Neural cell (in vitro differentiated cells): ENCODE measurements at regions not wholly inside any gene's neighbourhood (a gene's known extent, or its start where the extent isn't known, plus 50 kb on each side); places are given as distances from the start of the nearest gene placed in this dataset.
"Not testable (repeated sequence)": the region's sequence is repeated elsewhere in the genome, so short reads cannot be mapped to it uniquely, and the experiment has no call there.

ENCODE experiments used
- H2AFZ ChIP-seq: fragments of 200-600, 300-800 bp; sonication (generic), shearing (Covaris generic); 2 replicates; pipeline ENCODE4 v1.6.0; 2014; ENCODE audit warnings: low read depth, mild to moderate bottlenecking, antibody characterized with exemption, low read length, moderate library complexity
- H3F3A ChIP-seq: fragments of 200-600 bp; shearing (Covaris generic); 2 replicates; pipeline ENCODE4 v1.6.1; 2016; ENCODE audit warnings: mild to moderate bottlenecking, moderate library complexity, mixed read lengths, antibody characterized with exemption, low read length; ENCODE audit not compliant: insufficient read depth, poor library complexity, severe bottlenecking
- H3K27ac ChIP-seq: fragments of 200-600, 300-800 bp; sonication (generic), shearing (Covaris generic); 2 replicates; pipeline ENCODE4 v1.5.1; 2014; ENCODE audit warnings: mild to moderate bottlenecking, low read length, moderate library complexity
- H3K27me3 ChIP-seq: fragments of 300-800, 200-600 bp; sonication (generic), shearing (Covaris generic); 2 replicates; pipeline ENCODE4 v1.6.0; 2014; ENCODE audit warnings: mild to moderate bottlenecking, low read depth, low read length, moderate library complexity; ENCODE audit not compliant: insufficient read depth
- H3K36me3 ChIP-seq: fragments of 300-800, 200-600 bp; sonication (generic), shearing (Covaris generic); 2 replicates; pipeline ENCODE4 v1.5.1; 2014; ENCODE audit warnings: mild to moderate bottlenecking, antibody characterized with exemption, low read length, moderate library complexity; ENCODE audit not compliant: insufficient read depth
- H3K4me2 ChIP-seq: fragments of 300-800, 200-600 bp; sonication (generic), shearing (Covaris generic); 2 replicates; pipeline ENCODE4 v1.6.0; 2014; ENCODE audit warnings: mild to moderate bottlenecking, low read length
- H3K4me3 ChIP-seq: fragments of 300-800, 200-600 bp; sonication (generic), shearing (Covaris generic); 2 replicates; pipeline ENCODE4 v1.5.1; 2014; ENCODE audit warnings: mild to moderate bottlenecking, low read length, moderate library complexity
- H3K79me2 ChIP-seq: fragments of 200-600 bp; shearing (Covaris generic); replicated peaks from 2 replicates; pipeline ENCODE4 v1.6.0; 2014; ENCODE audit warnings: mild to moderate bottlenecking, low read length, moderate library complexity; ENCODE audit not compliant: insufficient read depth
- H3K9ac ChIP-seq: fragments of 300-800, 200-600 bp; sonication (generic), shearing (Covaris generic); 2 replicates; pipeline ENCODE4 v1.6.1; 2016; ENCODE audit warnings: mild to moderate bottlenecking, low read length, mixed read lengths
- H3K9me2 ChIP-seq: fragments of 200-600 bp; shearing (Covaris generic); 2 replicates; pipeline ENCODE4 v1.6.1; 2016; ENCODE audit warnings: mild to moderate bottlenecking, low read length, mixed read lengths; ENCODE audit not compliant: insufficient read depth
- H3K9me3 ChIP-seq: fragments of 200-600, 300-800 bp; sonication (generic), shearing (Covaris generic); 2 replicates; pipeline ENCODE4 v1.6.1; 2016; ENCODE audit warnings: mild to moderate bottlenecking, mixed run types, low read length, moderate library complexity, mixed read lengths
- H4K20me1 ChIP-seq: fragments of 200-600 bp; shearing (Covaris generic); 2 replicates; pipeline ENCODE4 v1.6.1; 2016; ENCODE audit warnings: mild to moderate bottlenecking, mixed run types; ENCODE audit not compliant: insufficient read depth
- EZH2 ChIP-seq: fragments of 200-600, 300-800 bp; shearing (Covaris generic), sonication (generic); IDR thresholded peaks from 2 replicates; pipeline ENCODE4 v1.6.1; 2014; ENCODE audit warnings: antibody characterized with exemption, low read length, borderline replicate concordance, mild to moderate bottlenecking; ENCODE audit not compliant: insufficient read depth, poor library complexity, severe bottlenecking
- MXI1 ChIP-seq: fragments of 450-650 bp; conservative IDR thresholded peaks from 2 replicates; pipeline ENCODE4 v1.6.1; 2014; ENCODE audit warnings: antibody characterized with exemption, mild to moderate bottlenecking; ENCODE audit not compliant: poor library complexity, severe bottlenecking
- POLR2AphosphoS5 ChIP-seq: IDR thresholded peaks from 2 replicates; pipeline ENCODE4 v1.6.1; 2012
- RAD21 ChIP-seq: fragments of 450-650 bp; conservative IDR thresholded peaks from 2 replicates; pipeline ENCODE4 v1.6.1; 2014; ENCODE audit warnings: antibody characterized with exemption, mild to moderate bottlenecking, moderate library complexity
- TAF1 ChIP-seq: IDR thresholded peaks from 2 replicates; pipeline ENCODE4 v1.6.1; 2012; ENCODE audit warnings: low read depth
- TF ChIP-seq, protein P1 (sequence below): fragments of 450-650 bp; IDR thresholded peaks from 2 replicates; pipeline ENCODE4 v1.5.1; 2014; ENCODE audit warnings: antibody characterized with exemption, mild to moderate bottlenecking, moderate library complexity; ENCODE audit not compliant: poor library complexity, severe bottlenecking

DNA sequence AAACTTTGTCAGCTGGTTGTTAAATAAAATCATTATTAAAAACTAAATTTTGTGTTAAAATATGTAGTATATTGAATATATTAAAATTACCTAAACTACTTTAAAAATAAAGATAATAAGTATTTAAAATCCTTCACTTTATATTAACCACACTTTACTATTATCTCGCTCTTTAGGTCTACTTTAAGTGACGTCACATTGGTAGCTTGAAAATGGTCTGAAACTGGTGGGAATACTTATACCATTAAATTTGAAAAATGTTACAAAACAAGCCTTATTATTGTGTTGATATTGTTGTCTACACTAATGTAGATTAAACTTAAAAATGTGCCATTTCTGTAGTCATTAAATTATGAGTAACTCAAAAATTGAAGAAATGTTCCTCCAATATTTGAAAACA, 77.6 kb downstream of the ZIC4 start (continued):
- TF ChIP-seq, protein P1, sequence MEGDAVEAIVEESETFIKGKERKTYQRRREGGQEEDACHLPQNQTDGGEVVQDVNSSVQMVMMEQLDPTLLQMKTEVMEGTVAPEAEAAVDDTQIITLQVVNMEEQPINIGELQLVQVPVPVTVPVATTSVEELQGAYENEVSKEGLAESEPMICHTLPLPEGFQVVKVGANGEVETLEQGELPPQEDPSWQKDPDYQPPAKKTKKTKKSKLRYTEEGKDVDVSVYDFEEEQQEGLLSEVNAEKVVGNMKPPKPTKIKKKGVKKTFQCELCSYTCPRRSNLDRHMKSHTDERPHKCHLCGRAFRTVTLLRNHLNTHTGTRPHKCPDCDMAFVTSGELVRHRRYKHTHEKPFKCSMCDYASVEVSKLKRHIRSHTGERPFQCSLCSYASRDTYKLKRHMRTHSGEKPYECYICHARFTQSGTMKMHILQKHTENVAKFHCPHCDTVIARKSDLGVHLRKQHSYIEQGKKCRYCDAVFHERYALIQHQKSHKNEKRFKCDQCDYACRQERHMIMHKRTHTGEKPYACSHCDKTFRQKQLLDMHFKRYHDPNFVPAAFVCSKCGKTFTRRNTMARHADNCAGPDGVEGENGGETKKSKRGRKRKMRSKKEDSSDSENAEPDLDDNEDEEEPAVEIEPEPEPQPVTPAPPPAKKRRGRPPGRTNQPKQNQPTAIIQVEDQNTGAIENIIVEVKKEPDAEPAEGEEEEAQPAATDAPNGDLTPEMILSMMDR = no peak

DNA sequence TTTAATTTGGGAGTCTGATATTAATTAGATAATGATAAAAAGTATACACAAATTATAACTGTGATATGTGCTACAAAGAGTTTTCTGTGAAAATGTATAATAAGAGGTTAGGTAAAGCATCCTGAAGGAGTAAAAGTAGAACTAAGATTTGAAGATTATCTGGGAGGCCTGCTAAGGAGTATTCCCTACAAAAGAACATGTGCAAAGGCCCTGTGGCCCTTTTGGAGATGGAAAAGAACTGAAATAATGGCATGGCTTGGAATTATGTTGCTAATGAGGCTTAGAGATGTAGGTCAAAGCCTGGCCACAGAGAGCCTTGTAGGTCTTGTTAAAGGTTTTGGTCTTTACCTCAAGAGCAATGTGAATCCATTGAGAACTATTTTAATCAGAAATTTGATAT, 82.0 kb downstream of the ZIC4 start:
- Histone ChIP-seq H3K9me3 (no peaks in the 10 kb centered on the region), H3K79me2 (no peaks in the 10 kb centered on the region), H3K9me2 (no peaks in the 10 kb centered on the region), H3K36me3 (no peaks in the 10 kb centered on the region), H3K27me3 (no peaks in the 10 kb centered on the region), H3K27ac (no peak overlapping the region), H3K4me2 (no peak overlapping the region), H4K20me1 (no peaks in the 10 kb centered on the region), H3F3A (no peaks in the 10 kb centered on the region), H3K4me3 (no peak overlapping the region), H2AFZ (no peak overlapping the region), H3K9ac (no peak overlapping the region)
- TF ChIP-seq EZH2 (no peak), TAF1 (no peak), RAD21 (no peak), MXI1 (no peak)
- TF ChIP-seq, protein P1 = no peak

DNA sequence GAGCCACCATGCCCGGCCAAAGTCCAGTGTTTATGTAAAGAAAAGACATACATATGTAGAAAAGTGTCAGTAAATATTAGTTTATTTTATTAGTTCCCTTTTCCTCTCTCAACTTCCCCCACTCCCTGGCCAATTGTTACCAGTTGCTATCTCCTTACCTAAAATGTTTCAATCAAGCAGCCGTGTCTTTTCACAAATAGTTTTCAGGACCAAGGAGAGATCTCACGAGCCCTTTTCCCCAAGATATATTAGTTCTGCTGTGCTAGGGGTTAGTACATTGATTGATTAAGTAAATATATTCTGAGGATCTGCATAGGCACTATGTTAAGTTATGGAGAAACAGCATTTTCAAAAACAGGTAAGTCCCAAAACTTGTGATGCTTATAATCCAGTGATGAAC, 87.4 kb downstream of the ZIC4 start:
- no peak overlapping the region for H2AFZ ChIP-seq
- no peak for TF ChIP-seq POLR2AphosphoS5
- no peak overlapping the region for H3K9ac ChIP-seq
- H3K27ac ChIP-seq = no peak overlapping the region
- H3K27me3 ChIP-seq = no peaks in the 10 kb centered on the region
- H3K4me3 ChIP-seq = no peak overlapping the region
- no peaks in the 10 kb centered on the region for H3K9me3 ChIP-seq
- no peaks in the 10 kb centered on the region for H3K36me3 ChIP-seq
- no peak overlapping the region for H3K4me2 ChIP-seq
- H3K79me2 ChIP-seq = no peaks in the 10 kb centered on the region
- no peaks in the 10 kb centered on the region for H3K9me2 ChIP-seq
- no peaks in the 10 kb centered on the region for H4K20me1 ChIP-seq
- no peaks in the 10 kb centered on the region for H3F3A ChIP-seq

DNA sequence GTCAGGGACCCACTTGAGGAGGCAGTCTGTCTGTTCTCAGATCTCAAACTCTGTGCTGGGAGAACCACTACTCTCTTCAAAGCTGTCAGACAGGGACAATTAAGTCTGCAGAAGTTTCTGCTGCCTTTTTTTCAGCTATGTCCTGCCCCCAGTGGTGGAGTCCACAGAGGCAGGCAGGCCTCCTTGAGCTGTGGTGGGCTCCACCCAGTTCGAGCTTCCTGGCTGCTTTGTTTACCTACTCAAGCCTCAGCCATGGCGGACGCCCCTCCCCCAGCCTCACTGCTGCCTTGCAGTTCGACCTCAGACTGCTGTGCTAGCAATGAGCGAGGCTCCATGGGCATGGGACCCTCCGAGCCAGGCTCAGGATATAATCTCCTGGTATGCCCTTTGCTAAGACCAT, 89.3 kb downstream of the ZIC4 start:
- H3F3A ChIP-seq, H3K4me3 ChIP-seq, H3K4me2 ChIP-seq, H3K27ac ChIP-seq, H3K79me2 ChIP-seq, H3K9me2 ChIP-seq, H3K9me3 ChIP-seq, H3K9ac ChIP-seq, H4K20me1 ChIP-seq, H2AFZ ChIP-seq, H3K27me3 ChIP-seq, H3K36me3 ChIP-seq: not testable (repeated sequence)
